RWPE2 (cell line): ENCODE measurements at regions not wholly inside any gene's neighbourhood (a gene's known extent, or its start where the extent isn't known, plus 50 kb on each side); places are given as distances from the start of the nearest gene placed in this dataset.
"Not testable (repeated sequence)": the region's sequence is repeated elsewhere in the genome, so short reads cannot be mapped to it uniquely, and the experiment has no call there.

ENCODE experiments used
- ATAC-seq: fragments of 200-7000 bp; cut with Tn5 transposase; 3 replicates; pipeline ENCODE4 v1.9.1; 2021; ENCODE audit warnings: low read depth
- DNase-seq: peaks from one replicate; pipeline ENCODE4 v3.0.0-alpha.2; 2020; ENCODE audit warnings: low spot score
- H3K27ac ChIP-seq: fragments of 450-650 bp; 2 replicates; pipeline ENCODE4 v1.5.1; 2017; ENCODE audit warnings: mild to moderate bottlenecking; ENCODE audit not compliant: poor library complexity, severe bottlenecking
- H3K27me3 ChIP-seq: fragments of 250-450 bp; sonication (Bioruptor Pico); 2 replicates; pipeline ENCODE4 v1.5.1; 2021; ENCODE audit warnings: mild to moderate bottlenecking, moderate library complexity; ENCODE audit not compliant: insufficient read depth, poor library complexity, severe bottlenecking
- H3K36me3 ChIP-seq: fragments of 250-450 bp; sonication (Bioruptor Pico); 2 replicates; pipeline ENCODE4 v1.5.1; 2020; ENCODE audit warnings: low read depth, mild to moderate bottlenecking, moderate library complexity
- H3K4me1 ChIP-seq: fragments of 250-450 bp; sonication (Bioruptor Pico); 2 replicates; pipeline ENCODE4 v1.5.1; 2021; ENCODE audit warnings: mild to moderate bottlenecking, moderate library complexity; ENCODE audit not compliant: insufficient read depth, poor library complexity, severe bottlenecking
- H3K4me3 ChIP-seq: fragments of 250-450 bp; sonication (Bioruptor Pico); 2 replicates; pipeline ENCODE4 v1.5.1; 2021; ENCODE audit warnings: mild to moderate bottlenecking, moderate library complexity; ENCODE audit not compliant: severe bottlenecking
- H3K9me3 ChIP-seq: fragments of 250-450 bp; sonication (Bioruptor Pico); 2 replicates; pipeline ENCODE4 v1.5.1; 2021; ENCODE audit warnings: mild to moderate bottlenecking, moderate library complexity; ENCODE audit not compliant: severe bottlenecking
- TF ChIP-seq, protein P1 (sequence below): fragments of 450-650 bp; IDR thresholded peaks from one replicate; pipeline ENCODE4 v1.5.1; 2017; ENCODE audit warnings: mild to moderate bottlenecking, moderate library complexity; ENCODE audit not compliant: poor library complexity, severe bottlenecking

DNA sequence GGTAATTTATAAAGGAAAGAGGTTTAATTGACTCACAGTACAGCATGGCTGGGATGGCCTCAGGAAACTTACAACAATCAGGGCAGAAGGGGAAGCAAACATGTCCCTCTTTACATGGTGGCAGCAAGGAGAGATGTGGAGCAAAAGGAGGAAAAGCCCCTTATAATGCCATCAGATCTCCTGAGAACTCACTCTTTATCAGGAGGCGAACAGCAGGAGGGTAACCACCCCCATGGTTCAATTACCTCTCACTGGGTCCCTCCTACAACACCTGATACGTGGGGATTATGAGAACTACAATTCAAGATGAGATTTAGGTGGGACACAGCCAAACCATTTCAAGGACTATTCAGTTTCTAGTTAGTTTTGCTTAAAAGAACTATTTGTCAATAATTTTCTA, 453.3 kb downstream of the C12orf50 start:
- TF ChIP-seq, protein P1, sequence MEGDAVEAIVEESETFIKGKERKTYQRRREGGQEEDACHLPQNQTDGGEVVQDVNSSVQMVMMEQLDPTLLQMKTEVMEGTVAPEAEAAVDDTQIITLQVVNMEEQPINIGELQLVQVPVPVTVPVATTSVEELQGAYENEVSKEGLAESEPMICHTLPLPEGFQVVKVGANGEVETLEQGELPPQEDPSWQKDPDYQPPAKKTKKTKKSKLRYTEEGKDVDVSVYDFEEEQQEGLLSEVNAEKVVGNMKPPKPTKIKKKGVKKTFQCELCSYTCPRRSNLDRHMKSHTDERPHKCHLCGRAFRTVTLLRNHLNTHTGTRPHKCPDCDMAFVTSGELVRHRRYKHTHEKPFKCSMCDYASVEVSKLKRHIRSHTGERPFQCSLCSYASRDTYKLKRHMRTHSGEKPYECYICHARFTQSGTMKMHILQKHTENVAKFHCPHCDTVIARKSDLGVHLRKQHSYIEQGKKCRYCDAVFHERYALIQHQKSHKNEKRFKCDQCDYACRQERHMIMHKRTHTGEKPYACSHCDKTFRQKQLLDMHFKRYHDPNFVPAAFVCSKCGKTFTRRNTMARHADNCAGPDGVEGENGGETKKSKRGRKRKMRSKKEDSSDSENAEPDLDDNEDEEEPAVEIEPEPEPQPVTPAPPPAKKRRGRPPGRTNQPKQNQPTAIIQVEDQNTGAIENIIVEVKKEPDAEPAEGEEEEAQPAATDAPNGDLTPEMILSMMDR: no peak
- Histone ChIP-seq H3K27me3 (no peaks in the 10 kb centered on the region), H3K27ac (no peak overlapping the region), H3K9me3 (no peaks in the 10 kb centered on the region), H3K4me1 (no peaks in the 10 kb centered on the region), H3K36me3 (no peaks in the 10 kb centered on the region), H3K4me3 (no peak overlapping the region)
- DNase-seq (no peak), ATAC-seq (no peak)

- not testable (repeated sequence) for H3K4me3 ChIP-seq, H3K36me3 ChIP-seq, H3K27ac ChIP-seq, H3K9me3 ChIP-seq, DNase-seq, H3K27me3 ChIP-seq, ATAC-seq, H3K4me1 ChIP-seq
Measured at GRCh38 chr12:87566918-87567317, 462.3 kb downstream of the C12orf50 start.

DNA sequence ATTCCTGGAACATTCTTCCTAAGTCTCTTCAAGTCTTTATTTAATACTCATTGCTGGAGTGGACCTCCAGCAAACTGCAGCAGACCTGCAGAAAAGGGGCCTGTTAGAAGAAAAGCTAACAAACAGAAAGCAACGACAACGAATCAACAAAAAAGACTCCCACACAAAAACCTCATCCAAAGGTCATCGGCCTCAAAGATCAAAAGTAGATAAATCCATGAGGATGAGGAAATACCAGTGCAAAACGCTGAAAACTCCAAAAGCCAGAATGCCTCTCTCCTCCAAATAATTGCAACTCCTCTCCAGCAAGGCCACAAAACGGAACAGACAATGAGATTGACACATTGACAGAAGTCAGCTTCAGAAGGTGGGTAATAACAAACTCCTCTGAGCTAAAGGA, 472.2 kb downstream of the C12orf50 start:
- no peak overlapping the region for H3K4me3 ChIP-seq
- DNase-seq (no peak), ATAC-seq (no peak)
- H3K4me1 ChIP-seq: no peaks in the 10 kb centered on the region
- no peaks in the 10 kb centered on the region for H3K36me3 ChIP-seq
- TF ChIP-seq, protein P1: no peak
- H3K27me3 ChIP-seq: no peaks in the 10 kb centered on the region
- H3K27ac ChIP-seq: no peak overlapping the region
- H3K9me3 ChIP-seq: no peaks in the 10 kb centered on the region

DNA sequence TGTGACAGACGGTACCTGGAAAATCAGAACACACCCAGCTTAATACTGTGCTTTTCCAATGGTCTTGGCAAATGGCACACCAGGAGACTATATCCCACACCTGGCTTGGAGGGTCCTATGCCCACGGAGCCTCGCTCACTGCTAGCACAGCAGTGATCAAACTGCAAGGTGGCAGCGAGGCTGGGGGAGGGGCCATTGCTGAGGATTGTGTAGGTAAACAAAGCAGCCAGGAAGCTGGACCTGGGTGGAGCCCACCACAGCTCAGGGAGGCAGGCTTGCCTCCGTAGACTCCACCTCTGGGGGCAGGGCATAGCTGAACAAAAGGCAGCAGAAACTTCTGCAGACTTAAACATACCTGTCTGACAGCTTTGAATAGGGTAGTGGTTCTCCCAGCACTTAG, 498.0 kb downstream of the C12orf50 start:
- H3K4me1 ChIP-seq, H3K4me3 ChIP-seq, ATAC-seq, H3K9me3 ChIP-seq, H3K27ac ChIP-seq, DNase-seq, H3K27me3 ChIP-seq, H3K36me3 ChIP-seq: not testable (repeated sequence)

GRCh38 chr12:87529413-87529812, 499.8 kb downstream of the C12orf50 start:
- no peaks in the 10 kb centered on the region for H3K27me3 ChIP-seq

GRCh38 chr12:87520968-87521367, 508.2 kb downstream of the C12orf50 start:
- Histone ChIP-seq H3K36me3 (no peaks in the 10 kb centered on the region), H3K4me3 (no peak overlapping the region), H3K27me3 (no peaks in the 10 kb centered on the region), H3K27ac (no peak overlapping the region), H3K9me3 (no peaks in the 10 kb centered on the region), H3K4me1 (peaks cover 10% of the 10 kb centered on the region)
- ATAC-seq: no peak
- TF ChIP-seq, protein P1: no peak
- no peak for DNase-seq

More at GRCh38 chr12:87529413-87529812, 499.8 kb downstream of the C12orf50 start:
- H3K4me3 ChIP-seq: no peak overlapping the region
- TF ChIP-seq, protein P1: no peak
- H3K27ac ChIP-seq: no peak overlapping the region
- ATAC-seq: no peak
- no peaks in the 10 kb centered on the region for H3K4me1 ChIP-seq
- no peaks in the 10 kb centered on the region for H3K36me3 ChIP-seq
- DNase-seq: no peak
- no peaks in the 10 kb centered on the region for H3K9me3 ChIP-seq
